ENCODE measurements at regions not wholly inside any gene's neighbourhood (a gene's known extent, or its start where the extent isn't known, plus 50 kb on each side); places are given as distances from the start of the nearest gene placed in this dataset.

- DNase-seq, result no peak
Observed at GRCh38 chr6:98653179-98653578, 181.2 kb upstream of the POU3F2 start.

GRCh38 chr6:98657764-98658163 lies 176.6 kb upstream of the POU3F2 start:
- DNase-seq, result no peak

- no peak for DNase-seq
Observed at GRCh38 chr6:98669371-98669770, 165.0 kb upstream of the POU3F2 start.

GRCh38 chr6:98670045-98670746 lies 164.2 kb upstream of the POU3F2 start:
- no peak for DNase-seq

- no peak for DNase-seq
Observed at GRCh38 chr6:98672681-98673475, 161.5 kb upstream of the POU3F2 start.

- DNase-seq, result no peak
Observed at GRCh38 chr6:98678481-98678880, 155.9 kb upstream of the POU3F2 start.

- no peak for DNase-seq
Observed at GRCh38 chr6:98686008-98686601, 148.3 kb upstream of the POU3F2 start.

GRCh38 chr6:98687752-98688151 lies 146.6 kb upstream of the POU3F2 start:
- DNase-seq, result no peak

- no peak for DNase-seq
Observed at GRCh38 chr6:98695091-98695801, 139.1 kb upstream of the POU3F2 start.

- DNase-seq, result no peak
Observed at GRCh38 chr6:98711380-98711779, 123.0 kb upstream of the POU3F2 start.

- DNase-seq, result no peak
Observed at GRCh38 chr6:98716341-98716740, 118.0 kb upstream of the POU3F2 start.

GRCh38 chr6:98717322-98717877 lies 117.0 kb upstream of the POU3F2 start:
- DNase-seq, result no peak

GRCh38 chr6:98717988-98718387 lies 116.4 kb upstream of the POU3F2 start:
- no peak for DNase-seq

- no peak for DNase-seq
Observed at GRCh38 chr6:98724537-98724936, 109.8 kb upstream of the POU3F2 start.

GRCh38 chr6:98747273-98747672 lies 87.1 kb upstream of the POU3F2 start:
- no peak for DNase-seq

GRCh38 chr6:98747960-98748359 lies 86.4 kb upstream of the POU3F2 start:
- DNase-seq, result no peak

GRCh38 chr6:98759459-98759858 lies 74.9 kb upstream of the POU3F2 start:
- DNase-seq, result no peak

- DNase-seq, result no peak
Observed at GRCh38 chr6:98764373-98764911, 69.9 kb upstream of the POU3F2 start.

- DNase-seq, result no peak
Observed at GRCh38 chr6:98769546-98769945, 64.8 kb upstream of the POU3F2 start.

- no peak for DNase-seq
Observed at GRCh38 chr6:98775205-98775604, 59.2 kb upstream of the POU3F2 start.

GRCh38 chr6:98777762-98778161 lies 56.6 kb upstream of the POU3F2 start:
- DNase-seq, result no peak

- no peak for DNase-seq
Observed at GRCh38 chr6:98779618-98780017, 54.8 kb upstream of the POU3F2 start.

GRCh38 chr6:98782772-98783171 lies 51.6 kb upstream of the POU3F2 start:
- no peak for DNase-seq
